ENCODE measurements at regions not wholly inside any gene's neighbourhood (a gene's known extent, or its start where the extent isn't known, plus 50 kb on each side); places are given as distances from the start of the nearest gene placed in this dataset.

- ATAC-seq, result no peak
- Mint-ChIP-seq H3K36me3 (ENCODE audit: low read depth) (no peaks in the 10 kb centered on the region), H3K27ac (no peak overlapping the region), H3K9me3 (ENCODE audit: insufficient read depth) (no peaks in the 10 kb centered on the region), H3K27me3 (ENCODE audit: low read depth) (no peaks in the 10 kb centered on the region), H3K4me3 (no peak overlapping the region), H3K4me1 (ENCODE audit: low read depth) (no peaks in the 10 kb centered on the region)
- no peak for DNase-seq
- ChIA-PET CTCF (no interaction called here), POLR2A (no interaction called here)
These were observed 110.5 kb downstream of the TSN start for GRCh38 chr2:121865914-121866313.

- H3K27ac Mint-ChIP-seq, result no peak overlapping the region
These were observed 111.3 kb downstream of the TSN start for GRCh38 chr2:121866789-121867188.

GRCh38 chr2:121868652-121869051 lies 113.2 kb downstream of the TSN start:
- Mint-ChIP-seq H3K36me3 (ENCODE audit: low read depth) (no peaks in the 10 kb centered on the region), H3K27ac (no peak overlapping the region), H3K4me3 (no peak overlapping the region), H3K9me3 (ENCODE audit: insufficient read depth) (no peaks in the 10 kb centered on the region), H3K27me3 (ENCODE audit: low read depth) (no peaks in the 10 kb centered on the region), H3K4me1 (ENCODE audit: low read depth) (no peaks in the 10 kb centered on the region)
- ChIA-PET CTCF (no interaction called here), POLR2A (no interaction called here)
- no peak for DNase-seq
- no peak for ATAC-seq

More at GRCh38 chr2:121866789-121867188, 111.3 kb downstream of the TSN start:
- ChIA-PET CTCF (no interaction called here), POLR2A (no interaction called here)
- Mint-ChIP-seq H3K9me3 (ENCODE audit: insufficient read depth) (no peaks in the 10 kb centered on the region), H3K4me3 (no peak overlapping the region), H3K4me1 (ENCODE audit: low read depth) (no peaks in the 10 kb centered on the region), H3K36me3 (ENCODE audit: low read depth) (no peaks in the 10 kb centered on the region), H3K27me3 (ENCODE audit: low read depth) (no peaks in the 10 kb centered on the region)
- DNase-seq (no peak), ATAC-seq (no peak)

- POLR2A ChIA-PET, result no interaction called here
- ATAC-seq (no peak), DNase-seq (no peak)
- CTCF ChIA-PET, result no interaction called here
- Mint-ChIP-seq H3K4me1 (ENCODE audit: low read depth) (no peaks in the 10 kb centered on the region), H3K36me3 (ENCODE audit: low read depth) (no peaks in the 10 kb centered on the region), H3K4me3 (no peak overlapping the region), H3K27me3 (ENCODE audit: low read depth) (peaks cover 2% of the 10 kb centered on the region), H3K27ac (no peak overlapping the region), H3K9me3 (ENCODE audit: insufficient read depth) (no peaks in the 10 kb centered on the region)
These were observed 113.9 kb downstream of the TSN start for GRCh38 chr2:121869363-121869762.

- Mint-ChIP-seq H3K4me3 (no peak overlapping the region), H3K27me3 (ENCODE audit: low read depth) (peaks cover 4% of the 10 kb centered on the region), H3K9me3 (ENCODE audit: insufficient read depth) (no peaks in the 10 kb centered on the region), H3K27ac (no peak overlapping the region), H3K4me1 (ENCODE audit: low read depth) (no peaks in the 10 kb centered on the region), H3K36me3 (ENCODE audit: low read depth) (no peaks in the 10 kb centered on the region)
- ChIA-PET CTCF (no interaction called here), POLR2A (no interaction called here)
- no peak for ATAC-seq
- no peak for DNase-seq
These were observed 114.4 kb downstream of the TSN start for GRCh38 chr2:121869873-121870272.

GRCh38 chr2:121872651-121873050 lies 117.2 kb downstream of the TSN start:
- DNase-seq (no peak), ATAC-seq (no peak)
- H3K27ac Mint-ChIP-seq, result no peak overlapping the region
- no peak overlapping the region for H3K4me3 Mint-ChIP-seq
- POLR2A ChIA-PET, result no interaction called here
- no peaks in the 10 kb centered on the region for H3K9me3 Mint-ChIP-seq (ENCODE audit: insufficient read depth)
- no peaks in the 10 kb centered on the region for H3K4me1 Mint-ChIP-seq (ENCODE audit: low read depth)
- peaks cover 4% of the 10 kb centered on the region for H3K27me3 Mint-ChIP-seq (ENCODE audit: low read depth)
- CTCF ChIA-PET, result no interaction called here
- H3K36me3 Mint-ChIP-seq (ENCODE audit: low read depth), result no peaks in the 10 kb centered on the region

GRCh38 chr2:121873864-121874263 lies 118.4 kb downstream of the TSN start:
- H3K4me3 Mint-ChIP-seq, result no peak overlapping the region
- H3K36me3 Mint-ChIP-seq (ENCODE audit: low read depth), result no peaks in the 10 kb centered on the region
- no peaks in the 10 kb centered on the region for H3K4me1 Mint-ChIP-seq (ENCODE audit: low read depth)
- H3K27ac Mint-ChIP-seq, result no peak overlapping the region
- CTCF ChIA-PET, result no interaction called here
- POLR2A ChIA-PET, result no interaction called here
- no peak for DNase-seq
- no peak for ATAC-seq
- H3K27me3 Mint-ChIP-seq (ENCODE audit: low read depth), result peaks cover 8% of the 10 kb centered on the region
- no peaks in the 10 kb centered on the region for H3K9me3 Mint-ChIP-seq (ENCODE audit: insufficient read depth)

GRCh38 chr2:121875585-121876185 lies 120.2 kb downstream of the TSN start:
- Mint-ChIP-seq H3K4me1 (ENCODE audit: low read depth) (no peaks in the 10 kb centered on the region), H3K4me3 (no peak overlapping the region), H3K27ac (no peak overlapping the region), H3K9me3 (ENCODE audit: insufficient read depth) (no peaks in the 10 kb centered on the region), H3K27me3 (ENCODE audit: low read depth) (peaks cover 8% of the 10 kb centered on the region), H3K36me3 (ENCODE audit: low read depth) (no peaks in the 10 kb centered on the region)
- POLR2A ChIA-PET, result no interaction called here
- no peak for DNase-seq
- no peak for ATAC-seq
- CTCF ChIA-PET, result no interaction called here

- H3K9me3 Mint-ChIP-seq (ENCODE audit: insufficient read depth), result no peaks in the 10 kb centered on the region
- no peaks in the 10 kb centered on the region for H3K4me1 Mint-ChIP-seq (ENCODE audit: low read depth)
- ChIA-PET POLR2A (no interaction called here), CTCF (no interaction called here)
- no peak overlapping the region for H3K27ac Mint-ChIP-seq
- H3K27me3 Mint-ChIP-seq (ENCODE audit: low read depth), result peaks cover 8% of the 10 kb centered on the region
- no peak overlapping the region for H3K4me3 Mint-ChIP-seq
- DNase-seq (no peak), ATAC-seq (no peak)
- H3K36me3 Mint-ChIP-seq (ENCODE audit: low read depth), result no peaks in the 10 kb centered on the region
These were observed 121.9 kb downstream of the TSN start for GRCh38 chr2:121877366-121877765.

GRCh38 chr2:121880283-121880682 lies 124.8 kb downstream of the TSN start:
- no peak overlapping the region for H3K4me3 Mint-ChIP-seq
- CTCF ChIA-PET, result no interaction called here
- no peaks in the 10 kb centered on the region for H3K4me1 Mint-ChIP-seq (ENCODE audit: low read depth)
- POLR2A ChIA-PET, result no interaction called here
- no peaks in the 10 kb centered on the region for H3K9me3 Mint-ChIP-seq (ENCODE audit: insufficient read depth)
- ATAC-seq, result no peak
- H3K27me3 Mint-ChIP-seq (ENCODE audit: low read depth), result peaks cover 8% of the 10 kb centered on the region
- no peak overlapping the region for H3K27ac Mint-ChIP-seq
- no peaks in the 10 kb centered on the region for H3K36me3 Mint-ChIP-seq (ENCODE audit: low read depth)
- DNase-seq, result no peak

GRCh38 chr2:121881038-121881437 lies 125.6 kb downstream of the TSN start:
- ATAC-seq (no peak), DNase-seq (no peak)
- Mint-ChIP-seq H3K27ac (no peak overlapping the region), H3K9me3 (ENCODE audit: insufficient read depth) (no peaks in the 10 kb centered on the region), H3K4me3 (no peak overlapping the region), H3K36me3 (ENCODE audit: low read depth) (no peaks in the 10 kb centered on the region), H3K27me3 (ENCODE audit: low read depth) (peaks cover 8% of the 10 kb centered on the region), H3K4me1 (ENCODE audit: low read depth) (no peaks in the 10 kb centered on the region)
- ChIA-PET CTCF (no interaction called here), POLR2A (no interaction called here)

- H3K9me3 Mint-ChIP-seq (ENCODE audit: insufficient read depth), result no peaks in the 10 kb centered on the region
- H3K27ac Mint-ChIP-seq, result no peak overlapping the region
- ATAC-seq, result no peak
- CTCF ChIA-PET, result no interaction called here
- H3K27me3 Mint-ChIP-seq (ENCODE audit: low read depth), result peaks cover 8% of the 10 kb centered on the region
- no peaks in the 10 kb centered on the region for H3K4me1 Mint-ChIP-seq (ENCODE audit: low read depth)
- no peaks in the 10 kb centered on the region for H3K36me3 Mint-ChIP-seq (ENCODE audit: low read depth)
- no peak overlapping the region for H3K4me3 Mint-ChIP-seq
- POLR2A ChIA-PET, result no interaction called here
- no peak for DNase-seq
These were observed 126.5 kb downstream of the TSN start for GRCh38 chr2:121881950-121882349.

- no peaks in the 10 kb centered on the region for H3K4me1 Mint-ChIP-seq (ENCODE audit: low read depth)
- no peak for ATAC-seq
- H3K27ac Mint-ChIP-seq, result no peak overlapping the region
- peaks cover 4% of the 10 kb centered on the region for H3K27me3 Mint-ChIP-seq (ENCODE audit: low read depth)
- no peaks in the 10 kb centered on the region for H3K36me3 Mint-ChIP-seq (ENCODE audit: low read depth)
- no peak for DNase-seq
- ChIA-PET CTCF (no interaction called here), POLR2A (no interaction called here)
- H3K9me3 Mint-ChIP-seq (ENCODE audit: insufficient read depth), result no peaks in the 10 kb centered on the region
- H3K4me3 Mint-ChIP-seq, result no peak overlapping the region
These were observed 128.6 kb downstream of the TSN start for GRCh38 chr2:121884078-121884477.

All from activated CD8-positive, alpha-beta T cell treated with anti-CD3 and anti-CD28 coated beads, Interleukin-2, amount 10 ng/mL, durations not matched to agents 7 days and 5 days (primary cell).